GM13976 (cell line): ENCODE measurements at regions not wholly inside any gene's neighbourhood (a gene's known extent, or its start where the extent isn't known, plus 50 kb on each side); places are given as distances from the start of the nearest gene placed in this dataset.
"Not testable (repeated sequence)": the region's sequence is repeated elsewhere in the genome, so short reads cannot be mapped to it uniquely, and the experiment has no call there.

Experiments
- DNase-seq: peaks from one replicate; pipeline ENCODE4 v3.0.0; 2012; ENCODE audit warnings: low spot score
- CTCF ChIP-seq: IDR thresholded peaks from 2 replicates; pipeline ENCODE4 v1.5.1; 2012; ENCODE audit warnings: borderline replicate concordance, mild to moderate bottlenecking; ENCODE audit not compliant: insufficient read depth; ENCODE audit errors: extremely low read depth, missing control alignments, control extremely low read depth
- in situ Hi-C: fragments of 300-500 bp; cut with MboI; formaldehyde crosslinking; loops from one replicate; pipeline ENCODE4 v1.12.0; 2022; ENCODE audit warnings: low sequenced_read_pairs, mixed read lengths, inconsistent platforms; ENCODE audit not compliant: unreplicated experiment

GRCh38 chrX:16067886-16068515 is 55.4 kb upstream of the GRPR start:
- in situ Hi-C loops = no loop called here
- no peak for DNase-seq
- no peak for TF ChIP-seq CTCF

GRCh38 chrX:16063921-16064320 is 59.4 kb upstream of the GRPR start:
- no peak for TF ChIP-seq CTCF
- in situ Hi-C loops = no loop called here

GRCh38 chrX:16063141-16063540 is 60.2 kb upstream of the GRPR start:
- TF ChIP-seq CTCF = no peak
- DNase-seq = no peak
- in situ Hi-C loops = no loop called here

More at GRCh38 chrX:16063921-16064320, 59.4 kb upstream of the GRPR start:
- no peak for DNase-seq

GRCh38 chrX:16061296-16061695 is 62.1 kb upstream of the GRPR start:
- in situ Hi-C loops = no loop called here
- DNase-seq = no peak
- TF ChIP-seq CTCF = no peak

- in situ Hi-C loops = no loop called here
- no peak for DNase-seq
- no peak for TF ChIP-seq CTCF
Measured at GRCh38 chrX:16060252-16060651, 63.1 kb upstream of the GRPR start.

- DNase-seq, in situ Hi-C loops: not testable (repeated sequence)
Measured at GRCh38 chrX:16049126-16049525, 74.2 kb upstream of the GRPR start.

GRCh38 chrX:16042980-16043379 is 80.4 kb upstream of the GRPR start:
- in situ Hi-C loops = no loop called here
- TF ChIP-seq CTCF = no peak

More at GRCh38 chrX:16042980-16043379, 80.4 kb upstream of the GRPR start:
- no peak for DNase-seq
